HG02840 (cell line): ENCODE measurements at regions not wholly inside any gene's neighbourhood (a gene's known extent, or its start where the extent isn't known, plus 50 kb on each side); places are given as distances from the start of the nearest gene placed in this dataset.
"Not testable (repeated sequence)": the region's sequence is repeated elsewhere in the genome, so short reads cannot be mapped to it uniquely, and the experiment has no call there.

Source experiments
- ATAC-seq: cut with Tn5 transposase; IDR thresholded peaks from one replicate; pipeline ENCODE4 v1.9.1; 2021; ENCODE audit warnings: mild to moderate bottlenecking, moderate library complexity, moderate number of reproducible peaks; ENCODE audit not compliant: unreplicated experiment, low FRiP score

DNA sequence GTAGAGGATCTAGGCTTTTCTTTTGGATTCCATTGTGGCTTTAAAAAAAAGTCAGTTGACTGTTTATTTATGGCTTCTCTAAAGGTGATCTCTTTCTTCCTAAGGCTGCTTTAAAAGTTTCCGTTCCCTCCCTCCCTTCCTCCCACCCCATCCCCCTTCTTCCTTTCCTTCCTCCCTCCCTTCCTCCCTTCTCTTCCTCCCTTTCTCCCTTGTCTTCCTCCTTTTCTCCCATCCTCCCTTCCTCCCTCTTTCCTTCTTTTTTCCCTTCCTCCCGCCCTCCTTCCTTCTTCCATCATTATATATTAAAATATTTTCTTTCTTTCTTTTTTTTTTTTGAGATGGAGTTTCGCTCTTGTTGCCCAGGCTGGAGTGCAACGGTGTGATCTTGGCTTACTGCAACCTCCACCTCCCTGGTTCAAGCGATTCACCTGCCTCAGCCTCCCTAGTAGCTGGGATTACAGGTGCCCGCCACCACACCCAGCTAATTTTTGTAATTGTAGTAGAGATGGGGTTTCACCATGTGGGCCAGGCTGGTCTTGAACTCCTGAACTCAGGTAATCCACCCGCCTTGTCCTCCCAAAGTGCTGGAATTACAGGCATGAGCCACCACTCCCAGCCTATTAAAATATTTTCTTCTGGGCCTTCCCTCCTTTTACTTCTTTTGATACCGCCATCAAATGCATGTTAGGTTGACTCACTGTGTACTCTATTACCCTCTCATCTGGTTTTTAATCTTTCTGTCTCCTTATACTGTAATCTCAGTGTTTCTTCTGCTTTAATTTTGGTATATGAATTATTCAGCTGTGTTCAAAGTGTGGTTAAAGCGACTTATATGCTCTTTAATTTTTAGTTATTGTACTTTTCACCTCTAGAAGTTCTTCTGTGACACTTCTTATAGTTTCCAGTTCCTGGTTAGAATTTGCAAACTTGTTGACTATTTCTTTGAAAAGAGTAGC is 59.2 kb upstream of the ATP5PO start:
- ATAC-seq = no peak

DNA sequence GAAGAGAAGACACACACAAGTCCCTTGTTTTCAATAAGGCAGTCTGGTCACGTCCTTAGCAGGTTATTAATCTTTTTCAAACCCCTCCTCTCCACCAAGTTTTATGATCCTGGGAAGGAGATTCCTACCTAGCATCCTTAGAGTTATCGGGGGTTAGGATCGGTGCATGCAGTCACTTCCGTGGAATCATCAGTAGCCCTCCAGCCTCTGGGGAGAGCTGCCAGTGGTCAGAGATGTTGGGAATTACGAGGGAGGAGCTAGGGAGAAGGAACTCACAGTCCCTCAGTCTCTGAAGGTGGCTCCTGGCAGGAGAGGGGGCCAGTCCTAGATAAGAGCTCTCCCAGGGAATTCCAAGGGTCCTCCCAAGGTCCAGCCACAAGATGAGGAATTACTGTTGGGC is 57.7 kb upstream of the ATP5PO start:
- no peak for ATAC-seq

DNA sequence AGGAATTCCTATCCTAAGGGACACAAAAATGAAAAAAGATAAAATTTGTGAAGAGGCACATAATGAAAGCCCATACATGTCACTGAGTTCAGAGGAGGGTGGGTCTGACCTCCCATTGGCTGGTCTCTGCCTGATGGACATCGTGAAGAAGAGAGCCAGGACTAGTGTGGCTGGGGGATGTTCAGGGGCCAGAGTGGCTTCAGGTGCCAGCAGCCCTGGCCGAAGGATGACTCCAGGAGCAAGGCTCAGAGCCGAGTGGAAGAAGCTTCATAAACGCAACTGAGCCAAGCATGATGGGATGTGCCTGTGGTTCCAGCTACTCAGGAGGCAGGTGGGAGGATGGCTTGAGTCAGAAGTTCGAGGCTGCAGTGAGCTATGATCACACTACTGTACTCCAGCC is 56.9 kb upstream of the ATP5PO start:
- ATAC-seq = no peak

DNA sequence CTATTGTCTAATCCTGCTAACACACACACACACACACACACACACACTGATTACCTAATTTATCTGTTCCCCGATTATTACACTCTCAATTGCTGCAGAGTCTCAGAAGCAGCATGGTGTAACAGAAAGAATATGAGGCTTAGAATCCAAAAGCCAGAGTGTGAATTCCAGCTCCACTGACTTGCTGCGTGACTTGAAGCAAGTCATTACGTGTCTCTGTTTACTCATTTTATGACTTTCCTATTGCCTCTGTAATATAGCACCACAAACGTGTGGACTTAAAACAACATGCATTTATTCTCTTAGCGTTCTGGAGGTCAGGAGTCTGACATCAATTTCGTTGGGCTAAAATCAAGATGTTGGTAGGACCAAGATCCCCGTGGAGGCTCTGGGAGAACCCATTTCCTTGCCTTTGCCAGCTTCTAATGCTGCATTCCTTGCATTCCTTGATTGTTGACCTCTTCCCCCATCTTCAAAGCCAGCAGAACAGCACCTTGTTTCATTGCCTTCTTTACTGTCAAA is 55.9 kb upstream of the ATP5PO start:
- ATAC-seq = no peak

DNA sequence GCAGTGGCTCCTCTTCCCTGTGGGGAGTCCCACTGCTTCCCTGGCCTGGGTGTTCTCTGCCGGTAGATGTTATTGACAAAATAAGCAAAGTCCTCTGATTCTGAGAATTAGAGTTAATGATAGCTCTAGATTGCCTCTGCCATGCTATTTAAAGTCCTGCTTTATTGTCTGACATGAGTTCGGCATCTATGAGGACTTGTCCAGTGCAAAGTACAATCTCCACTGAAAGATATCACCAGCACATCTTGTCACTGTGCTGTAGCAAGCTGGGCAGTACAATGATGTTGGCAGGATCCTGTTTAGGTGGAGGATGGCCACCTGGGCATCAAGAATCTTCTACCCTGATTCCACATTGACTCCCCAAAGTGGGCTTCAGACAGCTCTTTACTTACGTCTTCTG is 54.0 kb upstream of the ATP5PO start:
- no peak for ATAC-seq

DNA sequence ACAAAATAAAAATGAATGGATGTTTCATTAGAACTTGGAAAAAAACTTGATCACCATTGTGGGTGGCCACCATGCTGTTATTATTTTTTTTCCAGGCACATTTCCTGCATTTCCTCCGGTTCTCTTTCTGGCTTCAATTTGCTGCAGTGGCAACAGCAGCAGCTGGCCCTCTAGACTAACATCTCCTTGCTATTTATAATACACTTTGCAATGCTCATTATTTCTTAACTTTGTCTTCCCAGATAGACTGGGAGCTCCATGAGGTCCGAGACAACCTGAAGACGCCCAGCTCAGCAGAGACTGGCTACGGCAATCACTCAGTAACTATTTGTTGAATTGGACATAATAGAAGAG is 53.4 kb upstream of the ATP5PO start:
- ATAC-seq = no peak

DNA sequence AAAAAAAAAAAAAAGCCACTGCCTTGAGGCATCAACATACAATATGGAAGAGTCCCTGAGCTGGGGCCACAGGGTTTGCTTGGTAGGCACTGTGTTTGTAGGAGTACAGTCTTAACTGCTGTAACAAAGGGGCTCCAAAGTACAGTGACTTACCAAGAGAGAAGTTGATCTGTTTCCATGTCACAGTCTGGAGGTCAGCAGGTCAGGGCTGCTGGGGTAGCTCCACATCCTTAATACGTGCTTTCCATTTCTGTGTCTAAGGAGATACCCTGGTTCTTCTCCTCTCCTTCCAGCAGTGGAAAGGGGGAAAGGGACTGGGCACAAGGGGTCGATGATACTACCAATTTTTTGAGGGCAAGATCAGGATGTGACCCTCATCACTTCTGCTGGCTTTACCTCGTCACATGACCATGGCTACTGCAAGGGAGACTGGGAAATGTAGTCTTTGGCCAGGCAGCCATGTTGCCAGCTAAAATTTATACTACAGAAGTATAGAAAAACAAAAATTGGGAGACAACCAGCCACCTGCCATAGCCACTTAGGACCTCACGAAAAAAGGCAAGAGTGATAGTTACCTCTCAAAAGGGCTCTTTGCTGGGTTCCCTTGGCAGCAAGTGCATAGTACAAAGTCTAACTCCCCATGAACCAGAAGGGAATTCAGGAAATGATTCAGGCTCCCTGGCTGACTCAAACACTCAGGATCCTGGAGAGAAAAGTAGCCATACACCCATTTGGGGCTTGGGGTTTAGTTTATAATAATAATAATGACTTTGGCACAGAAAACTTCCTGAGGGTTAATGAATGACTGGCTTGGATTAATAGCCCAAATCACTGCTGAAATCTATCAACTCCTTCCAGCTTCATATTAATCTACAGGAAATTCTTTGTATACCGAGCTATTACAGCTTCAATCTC is 52.7 kb upstream of the ATP5PO start:
- ATAC-seq = no peak

DNA sequence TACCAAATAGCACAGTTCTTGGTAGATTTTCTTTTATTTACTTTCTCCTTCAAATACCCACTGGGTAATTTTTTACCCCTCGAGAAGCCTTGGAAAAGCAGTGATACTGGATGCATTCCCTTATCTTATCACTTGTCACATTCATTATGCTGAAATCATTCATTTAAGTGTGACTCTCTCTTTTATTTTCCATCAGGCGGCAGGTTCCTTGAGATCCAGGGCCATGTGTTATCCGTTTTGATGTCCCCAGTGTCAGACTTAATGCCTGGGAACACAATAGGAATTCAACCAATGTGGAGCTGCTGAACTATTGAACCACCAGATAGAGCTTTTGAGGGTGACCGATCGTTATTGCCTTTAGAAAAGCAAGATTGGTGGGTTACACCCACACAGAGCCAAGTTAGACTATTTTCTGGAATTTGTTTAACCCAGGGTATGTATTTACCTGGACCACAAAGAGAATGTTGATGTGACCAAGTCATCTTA is 51.5 kb upstream of the ATP5PO start:
- ATAC-seq = no peak

DNA sequence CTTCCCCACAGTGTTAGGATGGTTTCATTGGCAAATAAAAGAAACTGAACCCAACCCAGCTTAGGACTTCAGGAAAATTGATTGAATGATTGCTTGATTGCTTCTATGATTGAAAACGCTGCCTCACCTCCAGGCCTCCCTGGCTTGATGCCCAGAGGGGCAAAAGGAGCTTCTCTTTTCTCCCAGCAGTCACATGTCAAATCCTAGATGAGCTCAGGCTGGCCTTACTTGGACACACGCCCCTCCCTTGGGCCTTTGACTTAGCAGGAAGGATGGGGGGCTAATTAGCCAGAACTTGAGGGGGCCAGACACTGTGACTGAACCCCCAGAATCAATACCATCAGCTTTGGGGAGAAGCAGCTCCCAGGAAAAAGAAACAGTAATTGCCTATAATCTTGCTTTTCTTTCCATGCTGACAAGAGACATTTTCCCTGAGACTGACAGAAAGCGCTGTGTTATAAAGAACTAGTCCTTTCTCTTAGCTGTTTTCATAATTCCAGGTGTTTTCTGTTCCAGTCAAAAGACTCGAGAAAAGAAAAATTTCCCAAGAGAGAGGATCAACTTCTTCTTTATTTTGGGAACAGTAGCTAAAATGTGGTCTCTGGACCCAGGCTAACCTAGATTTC is 50.8 kb upstream of the ATP5PO start:
- no peak for ATAC-seq

DNA sequence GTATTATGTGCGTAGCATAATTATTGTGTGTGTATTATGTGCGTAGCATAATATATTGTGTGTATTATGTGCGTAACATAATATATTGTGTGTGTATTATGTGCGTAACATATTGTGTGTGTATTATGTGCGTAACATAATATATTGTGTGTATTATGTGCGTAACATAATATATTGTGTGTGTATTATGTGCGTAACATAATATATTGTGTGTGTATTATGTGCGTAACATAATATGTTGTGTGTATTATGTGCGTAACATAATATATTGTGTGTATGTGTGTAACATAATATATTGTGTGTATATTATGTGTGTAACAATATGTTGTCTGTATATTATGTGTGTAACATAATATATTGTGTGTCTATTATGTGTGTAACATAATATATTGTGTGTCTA is 50.1 kb upstream of the ATP5PO start:
- not testable (repeated sequence) for ATAC-seq
